Panc1 (cell line): ENCODE measurements at regions not wholly inside any gene's neighbourhood (a gene's known extent, or its start where the extent isn't known, plus 50 kb on each side); places are given as distances from the start of the nearest gene placed in this dataset.

Experiments
- ATAC-seq: fragments of 200-7000 bp; cut with Tn5 transposase; 2 replicates; pipeline ENCODE4 v1.9.1; 2020; ENCODE audit warnings: mild to moderate bottlenecking, moderate library complexity
- BruUV-seq: library from RNA; stranded (reverse); fragments of 400-500 nt; replicated peaks from 2 replicates; lab custom pipeline; 2021; lab: Mats Ljungman, UMichigan
- CTCF ChIA-PET: fragments of 300-600 bp; sonication (Branson Sonifier 250); formaldehyde crosslinking; loops from one replicate; lab custom pipeline; 2022; ENCODE audit warnings: antibody characterized with exemption; lab: Charles Lee
- POLR2A ChIA-PET: fragments of 300-600 bp; sonication (Branson Sonifier 250); formaldehyde crosslinking; loops from one replicate; lab custom pipeline; 2022; ENCODE audit warnings: antibody characterized with exemption; lab: Charles Lee
- DNase-seq: peaks from one replicate; pipeline ENCODE4 v3.0.0-alpha.2; 2010; ENCODE audit warnings: low read depth, low spot score
- H3K27ac ChIP-seq: 2 replicates; pipeline ENCODE4 v1.5.1; 2011; ENCODE audit warnings: mild to moderate bottlenecking, low read length, inconsistent platforms
- H3K27me3 ChIP-seq: fragments of 200-500 bp; sonication (Bioruptor generic); 2 replicates; pipeline ENCODE4 v1.6.0; 2014; ENCODE audit warnings: low read length, inconsistent platforms; ENCODE audit not compliant: control insufficient read depth, insufficient read depth
- H3K36me3 ChIP-seq: fragments of 200-500 bp; sonication (Bioruptor generic); 2 replicates; pipeline ENCODE4 v1.5.1; 2014; ENCODE audit warnings: inconsistent platforms, mild to moderate bottlenecking, low read length, moderate library complexity; ENCODE audit not compliant: control insufficient read depth, insufficient read depth
- H3K4me1 ChIP-seq: 2 replicates; pipeline ENCODE4 v1.5.1; 2011; ENCODE audit warnings: inconsistent platforms, mild to moderate bottlenecking, low read length, moderate library complexity; ENCODE audit not compliant: control insufficient read depth, insufficient read depth
- H3K4me3 ChIP-seq, 2 experiments: 2 replicates each; pipeline ENCODE4 v1.5.1; 2011 to 2012; ENCODE audit warnings: low read depth in 2 of 2, low read length in 2 of 2, mild to moderate bottlenecking in 2 of 2, inconsistent platforms in 1 of 2, moderate library complexity in 1 of 2
- H3K9me3 ChIP-seq: fragments of 200-500 bp; sonication (Bioruptor generic); 2 replicates; pipeline ENCODE4 v1.5.1; 2014; ENCODE audit warnings: low read depth, mild to moderate bottlenecking, inconsistent platforms, low read length, moderate library complexity; ENCODE audit not compliant: control insufficient read depth, insufficient read depth
- POLR2AphosphoS5 ChIP-seq: IDR thresholded peaks from 2 replicates; pipeline ENCODE4 v1.6.1; 2012; ENCODE audit warnings: mild to moderate bottlenecking, low read depth, low read length, moderate library complexity
- SIN3A ChIP-seq: IDR thresholded peaks from 2 replicates; pipeline ENCODE4 v1.6.1; 2012; ENCODE audit warnings: low read depth, mild to moderate bottlenecking, low read length, moderate library complexity, borderline replicate concordance; ENCODE audit not compliant: insufficient read depth
- TCF7L2 ChIP-seq: IDR thresholded peaks from 2 replicates; pipeline ENCODE4 v1.6.1; 2011; ENCODE audit warnings: mild to moderate bottlenecking, low read depth, low read length, inconsistent platforms
- in situ Hi-C: cut with HindIII; loops from 2 replicates; pipeline ENCODE4 v1.10.0; 2016; ENCODE audit warnings: low sequenced_read_pairs, low pct_unique_long_range_greater_than_20kb
- intact Hi-C: fragments of 100-400 bp; cut with micrococcal nuclease; formaldehyde crosslinking; loops from one replicate; pipeline ENCODE4 v1.10.0; 2022; ENCODE audit not compliant: unreplicated experiment
- TF ChIP-seq, protein P1 (sequence below): fragments of 450-650 bp; IDR thresholded peaks from 2 replicates; pipeline ENCODE4 v1.5.1; 2017; ENCODE audit warnings: mild to moderate bottlenecking
- TF ChIP-seq, protein P2 (sequence below), 2 experiments: IDR thresholded peaks; 2 replicates each; pipeline ENCODE4 v1.6.1; 2011 to 2012; ENCODE audit warnings: low read depth in 2 of 2, control low read depth in 1 of 2, low read length in 1 of 2, mild to moderate bottlenecking in 1 of 2, moderate library complexity in 1 of 2; ENCODE audit not compliant: insufficient read depth in 1 of 2

DNA sequence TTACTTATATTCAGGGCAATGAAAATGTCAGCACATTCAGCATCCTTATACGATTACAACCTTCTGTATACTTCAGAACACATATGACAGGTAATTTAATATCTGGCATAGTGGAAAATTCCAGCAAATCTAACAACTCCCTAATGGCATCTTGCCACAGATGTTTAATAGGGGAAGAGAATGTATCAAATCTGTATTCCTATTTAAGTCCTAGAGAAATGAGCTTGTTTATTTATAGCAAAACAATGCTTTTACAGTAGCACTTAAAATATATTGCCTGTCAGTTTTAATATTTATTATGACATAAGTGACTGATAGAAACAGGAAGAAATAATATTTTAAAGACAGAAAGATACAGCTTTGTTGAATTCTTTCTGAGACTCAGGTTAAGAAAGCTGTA is 1101.8 kb upstream of the B3GALT2 start:
- ChIA-PET POLR2A (no interaction called here), CTCF (no interaction called here)
- ATAC-seq, result no peak
- Histone ChIP-seq H3K4me3 (no peak overlapping the region), H3K27me3 (no peaks in the 10 kb centered on the region), H3K36me3 (no peaks in the 10 kb centered on the region), H3K9me3 (no peaks in the 10 kb centered on the region), H3K27ac (no peak overlapping the region), H3K4me1 (no peaks in the 10 kb centered on the region)
- no peak for DNase-seq
- intact Hi-C loops, result no loop called here
- TF ChIP-seq TCF7L2 (no peak), SIN3A (no peak), POLR2AphosphoS5 (no peak)
- TF ChIP-seq, protein P1, sequence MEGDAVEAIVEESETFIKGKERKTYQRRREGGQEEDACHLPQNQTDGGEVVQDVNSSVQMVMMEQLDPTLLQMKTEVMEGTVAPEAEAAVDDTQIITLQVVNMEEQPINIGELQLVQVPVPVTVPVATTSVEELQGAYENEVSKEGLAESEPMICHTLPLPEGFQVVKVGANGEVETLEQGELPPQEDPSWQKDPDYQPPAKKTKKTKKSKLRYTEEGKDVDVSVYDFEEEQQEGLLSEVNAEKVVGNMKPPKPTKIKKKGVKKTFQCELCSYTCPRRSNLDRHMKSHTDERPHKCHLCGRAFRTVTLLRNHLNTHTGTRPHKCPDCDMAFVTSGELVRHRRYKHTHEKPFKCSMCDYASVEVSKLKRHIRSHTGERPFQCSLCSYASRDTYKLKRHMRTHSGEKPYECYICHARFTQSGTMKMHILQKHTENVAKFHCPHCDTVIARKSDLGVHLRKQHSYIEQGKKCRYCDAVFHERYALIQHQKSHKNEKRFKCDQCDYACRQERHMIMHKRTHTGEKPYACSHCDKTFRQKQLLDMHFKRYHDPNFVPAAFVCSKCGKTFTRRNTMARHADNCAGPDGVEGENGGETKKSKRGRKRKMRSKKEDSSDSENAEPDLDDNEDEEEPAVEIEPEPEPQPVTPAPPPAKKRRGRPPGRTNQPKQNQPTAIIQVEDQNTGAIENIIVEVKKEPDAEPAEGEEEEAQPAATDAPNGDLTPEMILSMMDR, result no peak
- TF ChIP-seq, protein P2, sequence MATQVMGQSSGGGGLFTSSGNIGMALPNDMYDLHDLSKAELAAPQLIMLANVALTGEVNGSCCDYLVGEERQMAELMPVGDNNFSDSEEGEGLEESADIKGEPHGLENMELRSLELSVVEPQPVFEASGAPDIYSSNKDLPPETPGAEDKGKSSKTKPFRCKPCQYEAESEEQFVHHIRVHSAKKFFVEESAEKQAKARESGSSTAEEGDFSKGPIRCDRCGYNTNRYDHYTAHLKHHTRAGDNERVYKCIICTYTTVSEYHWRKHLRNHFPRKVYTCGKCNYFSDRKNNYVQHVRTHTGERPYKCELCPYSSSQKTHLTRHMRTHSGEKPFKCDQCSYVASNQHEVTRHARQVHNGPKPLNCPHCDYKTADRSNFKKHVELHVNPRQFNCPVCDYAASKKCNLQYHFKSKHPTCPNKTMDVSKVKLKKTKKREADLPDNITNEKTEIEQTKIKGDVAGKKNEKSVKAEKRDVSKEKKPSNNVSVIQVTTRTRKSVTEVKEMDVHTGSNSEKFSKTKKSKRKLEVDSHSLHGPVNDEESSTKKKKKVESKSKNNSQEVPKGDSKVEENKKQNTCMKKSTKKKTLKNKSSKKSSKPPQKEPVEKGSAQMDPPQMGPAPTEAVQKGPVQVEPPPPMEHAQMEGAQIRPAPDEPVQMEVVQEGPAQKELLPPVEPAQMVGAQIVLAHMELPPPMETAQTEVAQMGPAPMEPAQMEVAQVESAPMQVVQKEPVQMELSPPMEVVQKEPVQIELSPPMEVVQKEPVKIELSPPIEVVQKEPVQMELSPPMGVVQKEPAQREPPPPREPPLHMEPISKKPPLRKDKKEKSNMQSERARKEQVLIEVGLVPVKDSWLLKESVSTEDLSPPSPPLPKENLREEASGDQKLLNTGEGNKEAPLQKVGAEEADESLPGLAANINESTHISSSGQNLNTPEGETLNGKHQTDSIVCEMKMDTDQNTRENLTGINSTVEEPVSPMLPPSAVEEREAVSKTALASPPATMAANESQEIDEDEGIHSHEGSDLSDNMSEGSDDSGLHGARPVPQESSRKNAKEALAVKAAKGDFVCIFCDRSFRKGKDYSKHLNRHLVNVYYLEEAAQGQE (IDR thresholded peaks at IDR 0.05; ENCODE audit: insufficient read depth in 1 of 2, low read depth in 2 of 2, low read length in 1 of 2), result no peak
- in situ Hi-C loops, result no loop called here
- no TSS peak for BruUV-seq

DNA sequence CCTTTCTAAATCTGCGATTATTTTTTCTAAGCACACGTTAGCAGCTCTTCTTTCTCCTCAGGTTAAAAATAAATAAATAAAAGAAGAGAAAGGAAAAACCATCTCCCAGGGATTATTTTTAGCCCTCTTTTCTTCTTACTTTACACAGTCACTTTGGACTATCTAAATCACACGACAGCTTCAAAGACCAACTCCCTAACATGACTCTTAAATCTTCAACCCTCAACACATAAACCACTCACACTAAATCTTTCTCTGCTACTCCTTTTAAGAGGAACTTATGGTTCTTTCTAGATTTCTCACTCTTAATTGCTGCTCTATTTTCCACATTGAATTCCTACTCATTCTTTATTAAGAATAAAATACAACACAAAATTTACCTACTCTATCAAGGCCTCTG is 1095.0 kb upstream of the B3GALT2 start:
- intact Hi-C loops (no loop called here), in situ Hi-C loops (no loop called here)
- no peaks in the 10 kb centered on the region for H3K27me3 ChIP-seq
- CTCF ChIA-PET, result no interaction called here
- ATAC-seq, result no peak
- no TSS peak for BruUV-seq
- no peaks in the 10 kb centered on the region for H3K9me3 ChIP-seq
- H3K4me1 ChIP-seq, result no peaks in the 10 kb centered on the region
- POLR2A ChIA-PET, result no interaction called here
- TF ChIP-seq, protein P2 (IDR thresholded peaks at IDR 0.05; ENCODE audit: insufficient read depth in 1 of 2, low read depth in 2 of 2, low read length in 1 of 2), result no peak
- TF ChIP-seq POLR2AphosphoS5, result no peak
- no peak overlapping the region for H3K4me3 ChIP-seq
- no peaks in the 10 kb centered on the region for H3K36me3 ChIP-seq
- no peak overlapping the region for H3K27ac ChIP-seq
- no peak for DNase-seq
